Fibroblast of lung (primary cell): ENCODE measurements at regions not wholly inside any gene's neighbourhood (a gene's known extent, or its start where the extent isn't known, plus 50 kb on each side); places are given as distances from the start of the nearest gene placed in this dataset.

Source experiments
- DNase-seq, 2 donors: peaks; one replicate each; pipeline versions ENCODE4 v3.0.0 to v3.0.0-alpha.2; 2010; ENCODE audit warnings: low read depth in 2 of 2
- H2AFZ ChIP-seq: 2 replicates; pipeline ENCODE4 v1.5.1; 2012; ENCODE audit warnings: low read length, control low read depth, inconsistent platforms
- H3K27ac ChIP-seq: 2 replicates; pipeline ENCODE4 v1.5.1; 2011; ENCODE audit warnings: low read length, control low read depth; ENCODE audit not compliant: insufficient read depth
- H3K27me3 ChIP-seq: 2 replicates; pipeline ENCODE4 v1.5.1; 2011; ENCODE audit warnings: mild to moderate bottlenecking, low read length; ENCODE audit not compliant: control insufficient read depth, insufficient read depth
- H3K36me3 ChIP-seq: 2 replicates; pipeline ENCODE4 v1.5.1; 2011; ENCODE audit warnings: low read length; ENCODE audit not compliant: control insufficient read depth, insufficient read depth
- H3K4me1 ChIP-seq: 2 replicates; pipeline ENCODE4 v1.5.1; 2011; ENCODE audit warnings: low read length; ENCODE audit not compliant: control insufficient read depth, insufficient read depth; ENCODE audit errors: extremely low read depth
- H3K4me2 ChIP-seq: 2 replicates; pipeline ENCODE4 v1.5.1; 2011; ENCODE audit warnings: low read length, control low read depth; ENCODE audit not compliant: insufficient read depth; ENCODE audit errors: extremely low read depth
- H3K4me3 ChIP-seq, 4 experiments: fragments of 200-600 bp in 1 of 4; sonication (generic) in 1 of 4; replicated peaks in 1 of 4; 2 replicates each; pipeline ENCODE4 v1.5.1; 2011 to 2016; ENCODE audit warnings: low read length in 4 of 4, low read depth in 3 of 4, mild to moderate bottlenecking in 3 of 4, control low read depth in 2 of 4, inconsistent platforms in 1 of 4, mixed read lengths in 1 of 4; ENCODE audit not compliant: insufficient read depth in 1 of 4; ENCODE audit errors: control extremely low read depth in 1 of 4
- H3K79me2 ChIP-seq: 2 replicates; pipeline ENCODE4 v1.5.1; 2012; ENCODE audit warnings: mild to moderate bottlenecking, low read length, inconsistent platforms; ENCODE audit not compliant: control insufficient read depth, insufficient read depth
- H3K9ac ChIP-seq: 2 replicates; pipeline ENCODE4 v1.5.1; 2011; ENCODE audit warnings: mild to moderate bottlenecking, low read length, control low read depth; ENCODE audit not compliant: insufficient read depth
- H3K9me3 ChIP-seq: 2 replicates; pipeline ENCODE4 v1.5.1; 2012; ENCODE audit warnings: low read depth, low read length; ENCODE audit not compliant: control insufficient read depth, insufficient read depth
- H4K20me1 ChIP-seq: 2 replicates; pipeline ENCODE4 v1.5.1; 2011; ENCODE audit warnings: low read length; ENCODE audit not compliant: control insufficient read depth, insufficient read depth; ENCODE audit errors: extremely low read depth
- CTCF ChIP-seq, 2 donors: IDR thresholded peaks in 1 of 2; conservative IDR thresholded peaks in 1 of 2; 1 replicate in 1 of 2; 2 replicates in 1 of 2; pipeline ENCODE4 v1.5.1; 2011 to 2012; ENCODE audit warnings: low read length in 2 of 2, control low read depth in 1 of 2, inconsistent platforms in 1 of 2, low read depth in 1 of 2, mild to moderate bottlenecking in 1 of 2
- EZH2 ChIP-seq: IDR thresholded peaks from 2 replicates; pipeline ENCODE4 v1.5.1; 2012; ENCODE audit warnings: low read length, control low read depth, mild to moderate bottlenecking; ENCODE audit errors: missing control alignments

- DNase-seq = no peak
- no peak overlapping the region for H2AFZ ChIP-seq
- H3K36me3 ChIP-seq = no peaks in the 10 kb centered on the region
- H3K27ac ChIP-seq = no peak overlapping the region
- no peak overlapping the region for H3K4me3 ChIP-seq
- H3K4me2 ChIP-seq = no peak overlapping the region
- no peaks in the 10 kb centered on the region for H4K20me1 ChIP-seq
- H3K79me2 ChIP-seq = no peaks in the 10 kb centered on the region
- H3K27me3 ChIP-seq = no peaks in the 10 kb centered on the region
- H3K9ac ChIP-seq = no peak overlapping the region
- H3K4me1 ChIP-seq = peaks cover 15% of the 10 kb centered on the region
- TF ChIP-seq EZH2 = no peak
- TF ChIP-seq CTCF (conservative IDR thresholded peaks at IDR 0.05 in 1 of 2, IDR thresholded peaks at IDR 0.05 in 1 of 2; ENCODE audit: low read depth in 1 of 2, low read length in 2 of 2) = no peak
- no peaks in the 10 kb centered on the region for H3K9me3 ChIP-seq
These were observed 75.8 kb upstream of the TNC start for GRCh38 chr9:115193777-115194176.

- TF ChIP-seq EZH2 (no peak), CTCF (conservative IDR thresholded peaks at IDR 0.05 in 1 of 2, IDR thresholded peaks at IDR 0.05 in 1 of 2; ENCODE audit: low read depth in 1 of 2, low read length in 2 of 2) (no peak)
- Histone ChIP-seq H2AFZ (no peak overlapping the region), H3K4me2 (no peak overlapping the region), H3K9me3 (no peaks in the 10 kb centered on the region), H3K27ac (no peak overlapping the region), H3K27me3 (no peaks in the 10 kb centered on the region), H3K4me3 (no peak overlapping the region), H3K79me2 (no peaks in the 10 kb centered on the region), H4K20me1 (no peaks in the 10 kb centered on the region), H3K4me1 (peaks cover 15% of the 10 kb centered on the region), H3K36me3 (no peaks in the 10 kb centered on the region), H3K9ac (no peak overlapping the region)
- peak in 1 of 2 donors; percentile 32 for DNase-seq
These were observed 76.3 kb upstream of the TNC start for GRCh38 chr9:115194216-115194615.

GRCh38 chr9:115195912-115196311 lies 78.0 kb upstream of the TNC start:
- Histone ChIP-seq H3K4me2 (no peak overlapping the region), H3K27ac (no peak overlapping the region), H3K36me3 (no peaks in the 10 kb centered on the region), H3K79me2 (no peaks in the 10 kb centered on the region), H3K27me3 (no peaks in the 10 kb centered on the region), H3K9ac (no peak overlapping the region), H3K9me3 (no peaks in the 10 kb centered on the region), H3K4me3 (no peak overlapping the region), H4K20me1 (no peaks in the 10 kb centered on the region), H2AFZ (no peak overlapping the region), H3K4me1 (peaks cover 15% of the 10 kb centered on the region)
- peak in 1 of 2 donors; percentile 47 for DNase-seq
- TF ChIP-seq CTCF (conservative IDR thresholded peaks at IDR 0.05 in 1 of 2, IDR thresholded peaks at IDR 0.05 in 1 of 2; ENCODE audit: low read depth in 1 of 2, low read length in 2 of 2) (no peak), EZH2 (no peak)
